IgD-negative memory B cell (primary cell): ENCODE measurements at regions not wholly inside any gene's neighbourhood (a gene's known extent, or its start where the extent isn't known, plus 50 kb on each side); places are given as distances from the start of the nearest gene placed in this dataset.

ENCODE experiments used
- H3K27ac Mint-ChIP-seq, 3 donors: one replicate each; pipeline ENCODE4 v1.8.0; 2020 to 2022; ENCODE audit warnings: mild to moderate bottlenecking in 3 of 3, mixed read lengths in 3 of 3, moderate library complexity in 1 of 3
- H3K27me3 Mint-ChIP-seq: one replicate; pipeline ENCODE4 v1.8.0; 2021; ENCODE audit warnings: mixed read lengths
- H3K36me3 Mint-ChIP-seq: one replicate; pipeline ENCODE4 v1.8.0; 2020; ENCODE audit warnings: mild to moderate bottlenecking, mixed read lengths
- H3K4me1 Mint-ChIP-seq, 3 donors: one replicate each; pipeline ENCODE4 v1.8.0; 2020 to 2022; ENCODE audit warnings: mixed read lengths in 3 of 3, mild to moderate bottlenecking in 1 of 3
- H3K4me3 Mint-ChIP-seq, 4 donors: one replicate each; pipeline ENCODE4 v1.8.0; 2020 to 2022; ENCODE audit warnings: mild to moderate bottlenecking in 4 of 4, mixed read lengths in 4 of 4, moderate library complexity in 3 of 4
- H3K9me3 Mint-ChIP-seq, 3 donors: one replicate each; pipeline ENCODE4 v1.8.0; 2020 to 2021; ENCODE audit warnings: mixed read lengths in 3 of 3, mild to moderate bottlenecking in 1 of 3

DNA sequence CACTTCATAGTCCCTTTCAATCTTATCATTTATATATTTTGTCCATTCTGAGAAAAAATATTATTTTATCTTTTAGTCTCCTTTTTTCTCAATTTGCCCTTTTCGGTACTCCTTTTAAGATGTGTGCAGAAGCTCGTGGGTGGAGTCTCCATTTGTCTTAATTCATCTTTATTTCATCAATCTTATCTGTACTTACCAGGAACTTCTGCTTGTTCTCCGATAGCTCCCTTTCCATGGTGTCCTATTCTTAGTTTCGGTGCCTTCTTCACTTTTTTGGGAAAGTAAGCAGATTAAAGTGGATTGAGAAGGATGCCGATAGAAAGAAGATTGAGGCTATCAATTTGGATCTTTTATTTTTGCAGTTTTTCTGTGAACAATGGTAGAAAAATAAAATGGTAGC lies 183.4 kb upstream of the PLEKHA5 start:
- Mint-ChIP-seq H3K36me3 (no peaks in the 10 kb centered on the region), H3K27ac (no peak overlapping the region), H3K27me3 (no peaks in the 10 kb centered on the region), H3K4me3 (no peak overlapping the region), H3K9me3 (peaks cover 0 to 7% (median 5%) of the 10 kb centered on the region in 3 donors), H3K4me1 (no peaks in the 10 kb centered on the region)

DNA sequence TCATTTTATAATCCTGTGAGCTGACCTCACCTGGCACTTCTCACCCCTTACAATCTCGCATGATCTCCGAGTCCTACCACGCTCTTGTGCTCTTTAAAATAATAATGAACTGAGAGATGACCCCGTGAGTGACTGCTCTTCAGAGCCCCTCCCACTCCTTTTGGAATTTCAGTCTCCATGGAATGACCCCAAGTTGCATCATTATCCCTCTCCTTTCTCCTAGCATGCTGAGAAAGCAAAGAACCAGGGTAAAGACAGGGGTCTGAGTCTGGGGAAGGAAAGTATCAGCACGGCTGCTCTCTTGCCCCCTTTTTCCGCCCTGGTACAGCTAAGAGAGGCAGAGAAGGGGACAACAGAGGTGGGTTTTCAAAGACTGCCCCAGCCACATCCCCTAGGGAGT lies 178.3 kb upstream of the PLEKHA5 start:
- H3K4me3 Mint-ChIP-seq = no peak overlapping the region
- no peak overlapping the region for H3K27ac Mint-ChIP-seq
- no peaks in the 10 kb centered on the region for H3K36me3 Mint-ChIP-seq
- H3K4me1 Mint-ChIP-seq = peaks cover 0 to 2% (median 0%) of the 10 kb centered on the region in 3 donors
- H3K27me3 Mint-ChIP-seq = no peaks in the 10 kb centered on the region
- H3K9me3 Mint-ChIP-seq = peaks cover 0 to 5% (median 5%) of the 10 kb centered on the region in 3 donors

DNA sequence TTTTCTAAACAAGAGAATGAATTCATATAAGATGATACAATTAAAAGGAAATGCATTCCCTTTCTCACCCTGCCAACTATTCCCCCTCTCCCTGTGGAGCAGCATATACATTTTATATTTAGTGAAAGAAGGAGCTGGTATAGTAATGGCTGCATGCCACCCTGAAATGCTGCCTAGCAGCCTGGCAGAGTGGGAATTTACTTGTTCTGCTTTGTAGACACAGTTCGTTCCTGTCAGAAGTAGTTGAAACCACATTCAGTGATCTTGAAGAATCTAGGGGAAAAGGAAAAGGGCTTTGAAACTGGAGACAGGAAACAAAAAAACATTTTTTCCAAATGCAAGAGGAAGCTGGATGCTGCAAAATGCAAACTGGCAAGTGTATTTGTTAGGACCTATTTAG lies 176.0 kb upstream of the PLEKHA5 start:
- H3K4me3 Mint-ChIP-seq = no peak overlapping the region
- peaks cover 0 to 2% (median 0%) of the 10 kb centered on the region in 3 donors for H3K4me1 Mint-ChIP-seq
- peaks cover 5 to 6% (median 5%) of the 10 kb centered on the region in 3 donors for H3K9me3 Mint-ChIP-seq
- H3K27me3 Mint-ChIP-seq = no peaks in the 10 kb centered on the region
- H3K27ac Mint-ChIP-seq = no peak overlapping the region
- no peaks in the 10 kb centered on the region for H3K36me3 Mint-ChIP-seq

DNA sequence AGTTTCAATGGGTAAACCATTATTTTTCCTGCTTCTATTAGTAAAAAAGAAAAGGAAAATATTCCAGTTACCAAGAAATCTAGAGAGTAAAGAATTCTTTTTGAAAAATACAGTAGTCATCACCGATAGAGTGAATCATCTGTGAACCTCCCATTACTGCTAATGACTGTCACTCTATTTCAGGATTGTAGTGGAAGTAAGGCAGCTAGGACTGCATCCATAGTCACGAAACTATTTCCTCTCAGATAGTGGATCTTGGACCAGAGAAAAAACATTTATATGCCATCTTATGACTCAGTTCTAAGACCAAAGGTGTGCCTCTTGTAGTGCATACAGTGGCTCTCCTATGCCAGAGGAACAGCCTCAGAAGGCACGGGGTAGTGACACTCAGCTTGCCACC lies 173.9 kb upstream of the PLEKHA5 start:
- Mint-ChIP-seq H3K9me3 (peaks cover 3 to 10% (median 9%) of the 10 kb centered on the region in 3 donors), H3K4me3 (no peak overlapping the region), H3K27ac (no peak overlapping the region), H3K4me1 (peaks cover 0 to 2% (median 0%) of the 10 kb centered on the region in 3 donors), H3K36me3 (no peaks in the 10 kb centered on the region), H3K27me3 (no peaks in the 10 kb centered on the region)

DNA sequence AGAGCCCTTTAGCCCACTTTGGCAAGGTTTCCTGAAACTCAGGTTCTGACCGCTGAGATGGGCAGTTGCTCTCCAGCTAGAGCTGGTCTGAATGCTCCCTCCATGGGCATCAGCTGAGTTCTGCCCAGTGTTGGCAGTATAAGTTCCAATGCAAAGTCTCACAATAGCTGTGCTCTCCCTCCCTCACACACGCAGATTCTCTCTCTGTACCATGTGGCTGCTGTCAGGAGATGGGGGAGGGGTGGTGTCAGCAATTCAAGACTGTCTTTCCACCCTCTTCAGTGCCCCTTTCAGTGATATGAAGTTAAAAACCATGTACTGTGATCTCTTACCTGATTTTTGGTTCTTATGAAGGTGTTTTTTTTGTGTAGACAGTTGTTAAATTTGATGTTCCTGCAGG lies 164.3 kb upstream of the PLEKHA5 start:
- Mint-ChIP-seq H3K9me3 (peaks cover 2 to 12% (median 2%) of the 10 kb centered on the region in 3 donors), H3K27ac (no peak overlapping the region), H3K36me3 (no peaks in the 10 kb centered on the region), H3K27me3 (no peaks in the 10 kb centered on the region), H3K4me3 (no peak overlapping the region), H3K4me1 (no peaks in the 10 kb centered on the region)

DNA sequence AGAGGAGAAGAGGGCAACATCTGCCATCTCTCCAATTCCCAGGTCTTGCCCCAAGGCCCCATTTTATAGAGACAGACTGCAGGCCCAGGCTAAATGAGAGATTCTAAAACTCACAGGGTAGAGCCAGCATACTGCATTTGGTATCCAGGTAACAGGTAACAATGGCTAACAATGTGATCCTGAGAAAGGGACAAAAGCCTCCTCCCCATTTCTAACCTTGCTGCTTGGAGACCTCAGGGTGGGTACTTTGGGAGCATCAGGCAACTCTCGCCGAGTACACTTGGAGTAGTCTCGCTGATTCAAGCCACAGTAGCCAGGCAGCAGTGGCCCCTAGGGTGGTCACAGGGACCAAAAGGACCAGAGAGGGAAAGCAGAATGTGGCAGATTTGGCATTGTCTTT lies 162.6 kb upstream of the PLEKHA5 start:
- no peak overlapping the region for H3K4me3 Mint-ChIP-seq
- H3K36me3 Mint-ChIP-seq = no peaks in the 10 kb centered on the region
- no peak overlapping the region for H3K27ac Mint-ChIP-seq
- H3K27me3 Mint-ChIP-seq = no peaks in the 10 kb centered on the region
- no peaks in the 10 kb centered on the region for H3K4me1 Mint-ChIP-seq
- peaks cover 2 to 7% (median 5%) of the 10 kb centered on the region in 3 donors for H3K9me3 Mint-ChIP-seq

DNA sequence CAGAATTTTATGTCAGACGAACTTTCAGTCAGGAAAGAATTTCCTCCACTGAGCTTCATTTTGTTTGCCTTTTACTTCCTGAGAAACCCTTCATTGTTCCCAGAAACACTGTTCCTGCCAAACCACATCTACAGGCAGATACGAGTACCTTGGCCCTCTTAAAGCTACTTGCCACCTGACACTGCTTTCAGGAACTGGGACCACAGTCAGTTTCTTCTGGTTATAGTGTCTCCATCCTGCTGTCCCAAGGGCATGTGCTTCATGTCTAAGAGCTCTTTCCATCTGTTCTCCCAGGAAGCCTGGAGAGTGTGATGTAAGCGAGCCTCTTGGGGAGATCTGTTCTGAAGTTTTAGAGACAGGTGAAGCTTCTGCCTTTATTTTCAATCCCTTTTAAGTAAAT lies 161.7 kb upstream of the PLEKHA5 start:
- Mint-ChIP-seq H3K27ac (no peak overlapping the region), H3K4me3 (no peak overlapping the region), H3K27me3 (no peaks in the 10 kb centered on the region), H3K4me1 (no peaks in the 10 kb centered on the region), H3K9me3 (peaks cover 2 to 6% (median 5%) of the 10 kb centered on the region in 3 donors), H3K36me3 (no peaks in the 10 kb centered on the region)

DNA sequence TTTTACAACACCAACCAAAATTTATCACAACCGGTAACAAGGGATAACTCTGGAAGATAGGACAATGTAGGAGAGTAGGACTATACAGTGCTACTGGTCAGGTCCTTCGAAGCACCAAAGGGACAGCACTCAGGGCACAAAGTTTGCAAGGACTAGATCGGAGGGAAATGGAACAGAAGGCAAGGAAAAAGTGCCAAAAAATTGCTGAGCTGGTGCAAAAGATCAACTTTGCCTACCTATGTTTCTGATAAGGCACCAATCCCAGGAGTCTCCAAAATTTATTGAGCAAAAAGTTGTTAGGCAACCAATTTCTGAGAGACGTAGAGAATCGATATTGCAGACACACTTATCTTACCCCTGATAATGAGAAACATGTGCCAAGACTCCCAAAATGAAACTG lies 160.0 kb upstream of the PLEKHA5 start:
- no peaks in the 10 kb centered on the region for H3K4me1 Mint-ChIP-seq
- no peak overlapping the region for H3K27ac Mint-ChIP-seq
- H3K9me3 Mint-ChIP-seq = peaks cover 0 to 3% (median 2%) of the 10 kb centered on the region in 3 donors
- no peaks in the 10 kb centered on the region for H3K36me3 Mint-ChIP-seq
- no peak overlapping the region for H3K4me3 Mint-ChIP-seq
- H3K27me3 Mint-ChIP-seq = no peaks in the 10 kb centered on the region

DNA sequence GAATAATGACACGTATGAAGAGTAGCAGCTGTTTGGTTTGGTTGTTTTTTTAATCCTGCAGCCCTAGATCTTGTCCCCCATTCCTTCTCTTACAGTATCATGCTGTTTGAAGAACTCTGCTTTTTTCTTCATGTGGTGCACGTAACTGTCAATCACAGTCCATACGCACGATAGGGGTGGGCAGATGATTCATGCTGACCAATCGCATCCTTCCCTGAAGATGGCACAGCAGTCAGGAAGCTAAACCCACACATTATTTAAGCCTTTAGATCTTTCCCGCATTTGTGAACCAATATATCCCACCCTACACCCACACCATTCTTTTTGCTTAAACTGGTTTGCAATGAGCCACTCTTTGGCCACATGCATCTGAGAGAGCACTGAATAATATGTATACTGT lies 158.9 kb upstream of the PLEKHA5 start:
- Mint-ChIP-seq H3K27me3 (no peaks in the 10 kb centered on the region), H3K27ac (no peak overlapping the region)

DNA sequence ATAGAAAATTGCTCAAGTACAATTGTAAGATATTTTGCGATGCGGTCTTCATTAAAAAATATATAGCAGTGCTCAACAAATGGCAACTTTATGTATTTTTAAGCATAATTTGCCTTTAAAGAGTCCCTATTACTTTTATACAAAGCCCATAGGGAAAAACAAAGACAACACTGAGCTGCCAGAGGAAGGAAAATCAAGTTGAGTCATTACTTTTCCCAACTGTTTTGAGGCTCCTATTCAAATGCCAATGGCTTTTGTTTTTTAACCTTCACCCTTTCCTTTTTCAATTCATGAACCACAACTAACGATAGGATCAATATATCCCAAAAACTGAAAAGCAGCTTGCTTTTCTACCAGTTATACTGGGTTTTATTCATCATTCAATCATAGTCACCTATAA lies 157.6 kb upstream of the PLEKHA5 start:
- no peak overlapping the region for H3K27ac Mint-ChIP-seq
- H3K9me3 Mint-ChIP-seq = peaks cover 2 to 6% (median 5%) of the 10 kb centered on the region in 3 donors
- H3K36me3 Mint-ChIP-seq = no peaks in the 10 kb centered on the region
- no peaks in the 10 kb centered on the region for H3K27me3 Mint-ChIP-seq
- no peaks in the 10 kb centered on the region for H3K4me1 Mint-ChIP-seq
- H3K4me3 Mint-ChIP-seq = no peak overlapping the region

More for the DNA sequence above, 158.9 kb upstream of the PLEKHA5 start:
- Mint-ChIP-seq H3K4me1 (no peaks in the 10 kb centered on the region), H3K4me3 (no peak overlapping the region), H3K9me3 (peaks cover 0 to 2% (median 2%) of the 10 kb centered on the region in 3 donors), H3K36me3 (no peaks in the 10 kb centered on the region)

DNA sequence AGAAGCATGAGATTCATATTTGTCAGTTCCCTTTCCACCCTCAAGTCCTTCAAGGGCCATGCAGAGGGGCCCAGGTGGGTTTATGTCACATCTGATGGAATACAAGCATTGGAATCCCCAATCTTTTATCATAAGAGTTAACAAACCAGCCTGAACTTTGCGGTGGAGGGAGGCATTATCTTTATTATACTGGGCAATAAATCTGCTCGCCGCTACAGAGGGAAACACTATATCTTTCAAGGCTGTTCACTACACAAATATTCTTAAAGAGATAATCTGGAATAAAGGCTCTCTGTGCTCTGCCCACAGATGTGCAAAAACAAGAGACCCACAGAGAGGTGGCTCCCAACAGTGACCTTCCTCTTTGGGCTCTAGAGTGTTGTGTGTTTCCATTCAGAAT lies 153.6 kb upstream of the PLEKHA5 start:
- Mint-ChIP-seq H3K36me3 (no peaks in the 10 kb centered on the region), H3K4me1 (no peaks in the 10 kb centered on the region), H3K9me3 (peaks cover 5 to 14% (median 12%) of the 10 kb centered on the region in 3 donors), H3K4me3 (no peak overlapping the region), H3K27ac (no peak overlapping the region), H3K27me3 (no peaks in the 10 kb centered on the region)

DNA sequence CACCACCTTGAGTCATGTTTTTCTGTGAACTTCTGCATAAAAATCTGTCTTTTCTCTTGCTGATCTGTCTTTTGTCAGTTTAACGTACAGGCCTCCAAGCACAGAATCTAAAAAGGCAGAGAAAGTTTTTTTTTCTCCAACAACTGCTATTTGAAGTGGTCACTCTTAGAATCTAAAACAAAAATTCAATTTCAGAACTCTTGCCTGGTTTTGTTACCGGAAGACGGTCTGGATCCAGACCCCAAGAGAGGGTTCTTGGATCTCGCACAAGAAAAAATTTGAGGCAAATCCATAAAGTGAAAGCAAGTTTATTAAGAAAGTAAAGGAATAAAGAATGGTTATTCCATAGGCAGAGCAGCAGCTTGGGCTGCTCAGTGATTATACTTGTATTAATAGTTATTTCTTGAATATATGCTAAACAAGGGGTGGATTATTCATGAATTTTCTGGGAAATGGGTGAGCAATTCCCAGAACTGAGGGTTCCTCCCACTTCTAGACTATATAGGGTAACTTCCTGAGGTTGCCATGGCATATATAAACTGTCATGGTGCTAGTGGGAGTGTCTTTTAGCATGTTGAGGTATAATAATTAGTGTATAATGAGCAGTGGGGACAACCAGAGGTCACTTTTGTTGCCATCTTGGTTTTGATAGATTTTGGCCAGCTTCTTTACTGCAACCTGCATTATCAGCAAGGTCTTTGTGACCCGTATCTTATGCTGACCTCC lies 150.0 kb upstream of the PLEKHA5 start:
- Mint-ChIP-seq H3K27me3 (no peaks in the 10 kb centered on the region), H3K9me3 (peaks cover 8 to 21% (median 17%) of the 10 kb centered on the region in 3 donors), H3K36me3 (no peaks in the 10 kb centered on the region), H3K4me1 (no peaks in the 10 kb centered on the region), H3K4me3 (no peak overlapping the region), H3K27ac (peak overlapping the region in 1 of 3 donors; percentile 76)

DNA sequence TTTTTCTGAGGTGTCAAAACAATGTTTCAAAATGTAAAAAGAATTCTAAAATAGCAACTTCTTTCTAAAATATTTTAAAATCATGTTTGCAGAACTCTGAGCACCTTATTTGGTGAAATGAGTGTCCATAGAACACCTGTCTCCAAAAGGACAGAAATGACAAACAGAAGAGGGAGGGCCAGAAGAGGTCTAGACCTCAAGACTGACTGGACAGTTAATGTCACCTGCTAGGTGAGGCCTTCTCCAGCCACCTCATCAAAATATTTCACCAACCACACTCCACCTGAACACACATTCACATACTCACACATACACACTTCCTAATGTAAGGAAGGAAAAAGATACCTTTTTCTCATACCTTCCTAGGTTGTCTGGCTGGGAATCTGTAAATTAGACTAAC lies 147.8 kb upstream of the PLEKHA5 start:
- no peaks in the 10 kb centered on the region for H3K4me1 Mint-ChIP-seq
- no peaks in the 10 kb centered on the region for H3K27me3 Mint-ChIP-seq
- H3K4me3 Mint-ChIP-seq = no peak overlapping the region
- H3K36me3 Mint-ChIP-seq = no peaks in the 10 kb centered on the region
- H3K27ac Mint-ChIP-seq = no peak overlapping the region
- H3K9me3 Mint-ChIP-seq = peaks cover 8 to 18% (median 14%) of the 10 kb centered on the region in 3 donors

DNA sequence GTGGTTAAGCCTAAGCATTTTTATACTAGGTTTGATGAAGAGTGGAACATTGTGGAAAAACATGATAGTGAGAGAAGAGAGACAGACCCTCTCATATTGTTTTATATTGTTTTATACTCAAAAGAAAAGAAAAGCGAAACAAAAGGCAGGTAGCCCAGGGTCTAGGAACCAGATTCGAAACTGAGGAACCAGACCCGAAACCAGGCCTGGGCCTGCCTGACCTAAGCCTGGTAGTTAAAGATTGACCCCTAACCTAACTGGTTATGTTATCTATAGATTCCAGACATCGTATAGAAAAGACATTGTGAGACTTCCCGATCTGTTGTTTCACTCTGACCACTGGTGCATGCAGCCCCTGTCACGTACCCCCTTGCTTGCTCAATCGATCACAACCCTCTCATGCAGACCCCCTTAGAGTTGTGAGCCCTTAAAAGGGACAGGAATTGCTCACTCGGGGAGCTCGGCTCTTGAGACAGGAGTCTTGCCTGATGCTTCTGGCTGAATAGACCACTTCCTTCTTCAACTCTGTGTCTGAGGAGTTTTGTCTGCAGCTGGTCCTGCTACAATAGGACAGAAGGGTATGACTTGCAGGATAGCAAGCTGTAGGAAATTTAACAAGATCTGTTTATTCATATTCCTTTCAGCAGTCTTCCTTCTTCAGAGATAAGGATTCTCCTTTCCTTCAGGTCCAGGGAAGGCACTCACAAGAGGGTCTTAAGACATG lies 147.1 kb upstream of the PLEKHA5 start:
- H3K27me3 Mint-ChIP-seq = no peaks in the 10 kb centered on the region
- peaks cover 8 to 14% (median 9%) of the 10 kb centered on the region in 3 donors for H3K9me3 Mint-ChIP-seq
- no peak overlapping the region for H3K4me3 Mint-ChIP-seq
- no peak overlapping the region for H3K27ac Mint-ChIP-seq
- no peaks in the 10 kb centered on the region for H3K36me3 Mint-ChIP-seq
- no peaks in the 10 kb centered on the region for H3K4me1 Mint-ChIP-seq

DNA sequence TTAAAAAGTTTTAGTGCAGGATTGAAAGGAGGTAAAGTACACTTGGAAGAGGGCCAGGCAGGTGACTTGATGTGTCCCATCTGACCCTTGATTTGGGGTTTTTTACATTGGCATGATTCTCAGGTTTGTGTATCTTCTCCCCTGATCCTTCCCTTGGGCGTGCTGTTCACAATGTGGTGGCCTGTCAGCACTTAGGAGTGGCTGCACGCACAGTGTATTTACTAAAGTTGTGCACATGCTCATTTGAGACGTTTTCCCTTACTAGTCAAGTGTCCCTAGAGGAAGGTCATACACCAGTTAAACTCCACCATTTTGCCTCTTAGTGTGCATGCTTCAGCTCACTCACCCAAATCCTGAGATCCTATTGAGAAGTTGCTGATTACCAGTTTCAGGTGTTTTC lies 145.7 kb upstream of the PLEKHA5 start:
- H3K27me3 Mint-ChIP-seq = no peaks in the 10 kb centered on the region
- H3K4me1 Mint-ChIP-seq = no peaks in the 10 kb centered on the region
- no peak overlapping the region for H3K4me3 Mint-ChIP-seq
- peaks cover 4 to 8% (median 8%) of the 10 kb centered on the region in 3 donors for H3K9me3 Mint-ChIP-seq
- H3K27ac Mint-ChIP-seq = no peak overlapping the region
- no peaks in the 10 kb centered on the region for H3K36me3 Mint-ChIP-seq

DNA sequence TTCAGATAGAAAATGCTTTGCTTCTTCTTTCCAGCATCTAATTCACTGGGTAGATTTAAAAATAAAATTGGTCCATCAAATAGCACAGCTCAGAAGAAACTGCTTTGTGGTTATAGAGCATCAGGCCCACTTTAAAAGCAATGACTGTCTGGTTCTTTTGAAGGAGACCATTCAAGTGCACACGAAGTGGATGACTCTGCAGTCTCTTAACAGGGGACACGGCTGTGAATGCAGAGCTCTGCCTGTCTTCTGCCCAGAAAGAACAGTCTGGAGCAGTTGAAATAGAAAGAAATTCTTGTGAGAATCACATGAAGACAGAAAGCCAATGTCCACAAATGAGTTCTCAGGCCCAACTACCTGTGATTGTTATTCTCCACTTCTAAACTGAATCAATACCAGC lies 138.7 kb upstream of the PLEKHA5 start:
- Mint-ChIP-seq H3K4me1 (no peaks in the 10 kb centered on the region), H3K36me3 (no peaks in the 10 kb centered on the region), H3K27ac (no peak overlapping the region), H3K9me3 (peaks cover 0 to 4% (median 0%) of the 10 kb centered on the region in 3 donors), H3K27me3 (no peaks in the 10 kb centered on the region), H3K4me3 (no peak overlapping the region)
